ENCODE measurements at regions not wholly inside any gene's neighbourhood (a gene's known extent, or its start where the extent isn't known, plus 50 kb on each side); places are given as distances from the start of the nearest gene placed in this dataset.

GRCh38 chr4:119930546-119930945 lies 136.1 kb downstream of the MAD2L1 start:
- DNase-seq = no peak

- no peak for DNase-seq
These were observed 144.8 kb downstream of the MAD2L1 start for GRCh38 chr4:119921830-119922229.

GRCh38 chr4:119906277-119906676 lies 160.4 kb downstream of the MAD2L1 start:
- no peak for DNase-seq

GRCh38 chr4:119898211-119898610 lies 168.4 kb downstream of the MAD2L1 start:
- no peak for DNase-seq

GRCh38 chr4:119897260-119897659 lies 169.4 kb downstream of the MAD2L1 start:
- no peak for DNase-seq

- no peak for DNase-seq
These were observed 171.9 kb downstream of the MAD2L1 start for GRCh38 chr4:119894650-119895208.

GRCh38 chr4:119873794-119874325 lies 192.8 kb downstream of the MAD2L1 start:
- no peak for DNase-seq

- no peak for DNase-seq
These were observed 193.5 kb downstream of the MAD2L1 start for GRCh38 chr4:119873132-119873531.

- no peak for DNase-seq
These were observed 194.2 kb downstream of the MAD2L1 start for GRCh38 chr4:119872371-119873016.

GRCh38 chr4:119870856-119871255 lies 195.8 kb downstream of the MAD2L1 start:
- no peak for DNase-seq

- no peak for DNase-seq
These were observed 200.9 kb downstream of the MAD2L1 start for GRCh38 chr4:119865789-119866188.

- no peak for DNase-seq
These were observed 201.3 kb downstream of the MAD2L1 start for GRCh38 chr4:119865389-119865788.

- DNase-seq = no peak
These were observed 204.9 kb downstream of the MAD2L1 start for GRCh38 chr4:119861731-119862130.

GRCh38 chr4:119858176-119858575 lies 208.5 kb downstream of the MAD2L1 start:
- no peak for DNase-seq

- no peak for DNase-seq
These were observed 212.3 kb downstream of the MAD2L1 start for GRCh38 chr4:119854364-119854763.

- no peak for DNase-seq
These were observed 215.0 kb downstream of the MAD2L1 start for GRCh38 chr4:119851649-119852048.

- no peak for DNase-seq
These were observed 212.8 kb upstream of the PDE5A start for GRCh38 chr4:119841361-119841760.

GRCh38 chr4:119835613-119835910 lies 207.0 kb upstream of the PDE5A start:
- DNase-seq = no peak

- no peak for DNase-seq
These were observed 206.5 kb upstream of the PDE5A start for GRCh38 chr4:119834906-119835612.

GRCh38 chr4:119833611-119834010 lies 205.0 kb upstream of the PDE5A start:
- DNase-seq = no peak

GRCh38 chr4:119832776-119833175 lies 204.2 kb upstream of the PDE5A start:
- DNase-seq = no peak

- DNase-seq = no peak
These were observed 200.7 kb upstream of the PDE5A start for GRCh38 chr4:119829326-119829725.

GRCh38 chr4:119825696-119826095 lies 197.1 kb upstream of the PDE5A start:
- no peak for DNase-seq

GRCh38 chr4:119823891-119824290 lies 195.3 kb upstream of the PDE5A start:
- DNase-seq = no peak

All from SHP77 treated with DMSO at 0.1 percent for 48 hours (cell line).